ENCODE measurements at regions not wholly inside any gene's neighbourhood (a gene's known extent, or its start where the extent isn't known, plus 50 kb on each side); places are given as distances from the start of the nearest gene placed in this dataset.
"Not testable (repeated sequence)": the region's sequence is repeated elsewhere in the genome, so short reads cannot be mapped to it uniquely, and the experiment has no call there.

GRCh38 chr7:114806590-114807162 lies 115.2 kb upstream of the MDFIC start:
- DNase-seq: no peak

- DNase-seq: no peak
Measured at GRCh38 chr7:114812570-114812969, 109.3 kb upstream of the MDFIC start.

- DNase-seq: no peak
Measured at GRCh38 chr7:114813624-114814023, 108.3 kb upstream of the MDFIC start.

DNA sequence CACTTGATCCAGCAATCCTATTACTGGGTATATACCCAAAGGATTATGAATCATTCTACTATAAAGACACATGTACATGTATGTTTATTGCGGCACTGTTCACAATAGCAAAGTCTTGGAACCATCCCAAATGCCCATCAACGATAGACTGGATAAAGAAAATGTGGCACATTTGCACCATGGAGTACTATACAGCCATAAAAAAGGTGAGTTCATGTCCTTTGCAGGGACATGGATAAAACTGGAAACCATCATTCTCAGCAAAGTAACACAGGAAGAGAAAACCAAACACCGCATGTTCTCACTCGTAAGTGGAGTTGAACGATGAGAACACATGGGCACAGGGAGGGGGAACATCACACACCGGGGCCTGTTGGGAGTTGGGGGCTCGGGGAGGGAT lies 104.9 kb upstream of the MDFIC start:
- not testable (repeated sequence) for DNase-seq

DNA sequence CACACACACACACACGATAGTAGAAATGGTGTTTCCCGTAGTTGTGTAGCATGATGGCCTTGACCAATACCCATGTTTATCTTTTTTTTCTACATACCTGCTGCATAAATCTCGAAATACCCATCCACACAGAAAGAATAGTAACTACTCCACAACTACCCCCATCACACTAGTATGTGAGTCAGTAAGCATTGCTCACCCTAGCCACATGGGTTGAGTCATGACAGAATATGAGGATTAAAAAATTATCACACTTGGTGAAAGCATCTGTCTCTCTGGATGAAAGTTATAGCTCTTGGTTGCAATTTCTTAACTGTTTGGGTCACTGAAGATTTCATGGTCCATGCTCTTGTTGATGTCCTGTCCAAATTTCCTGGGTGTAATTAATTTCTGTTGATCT lies 103.4 kb upstream of the MDFIC start:
- no peak for DNase-seq

DNA sequence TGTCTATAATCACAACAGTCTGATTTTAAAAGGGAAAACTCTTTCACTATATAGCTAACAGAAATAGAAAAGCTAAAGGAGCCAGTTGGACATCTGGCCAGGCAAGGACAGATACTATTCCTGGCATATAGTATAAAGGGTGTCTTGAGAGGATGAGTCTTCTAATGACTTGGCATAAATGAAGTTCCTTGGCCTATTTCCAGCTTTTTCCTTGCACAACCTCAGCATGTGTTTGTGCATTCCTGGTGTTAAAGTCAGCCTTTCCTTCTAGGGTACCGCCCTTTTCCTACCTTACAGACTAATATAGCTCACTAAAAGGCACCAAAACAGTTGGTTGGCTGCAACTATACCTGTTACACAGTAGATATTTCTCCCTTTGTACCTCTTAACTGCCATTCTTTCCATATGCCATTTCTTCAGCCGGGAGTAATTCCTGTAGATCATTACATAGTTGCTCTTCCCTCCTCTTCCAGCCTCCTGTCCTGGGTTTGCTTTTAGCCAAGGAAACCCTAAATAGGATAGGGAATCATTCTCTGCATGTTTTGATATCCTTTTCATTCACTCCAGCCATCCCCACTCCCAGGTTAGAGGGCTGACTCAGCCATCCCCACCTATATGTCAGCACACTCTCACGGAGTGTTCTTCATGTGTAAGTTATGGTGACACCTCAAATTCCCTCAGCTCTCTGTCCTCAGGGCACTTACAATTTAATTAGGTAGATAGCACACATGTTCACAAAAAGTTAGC lies 102.1 kb upstream of the MDFIC start:
- DNase-seq: peak; percentile 45

DNA sequence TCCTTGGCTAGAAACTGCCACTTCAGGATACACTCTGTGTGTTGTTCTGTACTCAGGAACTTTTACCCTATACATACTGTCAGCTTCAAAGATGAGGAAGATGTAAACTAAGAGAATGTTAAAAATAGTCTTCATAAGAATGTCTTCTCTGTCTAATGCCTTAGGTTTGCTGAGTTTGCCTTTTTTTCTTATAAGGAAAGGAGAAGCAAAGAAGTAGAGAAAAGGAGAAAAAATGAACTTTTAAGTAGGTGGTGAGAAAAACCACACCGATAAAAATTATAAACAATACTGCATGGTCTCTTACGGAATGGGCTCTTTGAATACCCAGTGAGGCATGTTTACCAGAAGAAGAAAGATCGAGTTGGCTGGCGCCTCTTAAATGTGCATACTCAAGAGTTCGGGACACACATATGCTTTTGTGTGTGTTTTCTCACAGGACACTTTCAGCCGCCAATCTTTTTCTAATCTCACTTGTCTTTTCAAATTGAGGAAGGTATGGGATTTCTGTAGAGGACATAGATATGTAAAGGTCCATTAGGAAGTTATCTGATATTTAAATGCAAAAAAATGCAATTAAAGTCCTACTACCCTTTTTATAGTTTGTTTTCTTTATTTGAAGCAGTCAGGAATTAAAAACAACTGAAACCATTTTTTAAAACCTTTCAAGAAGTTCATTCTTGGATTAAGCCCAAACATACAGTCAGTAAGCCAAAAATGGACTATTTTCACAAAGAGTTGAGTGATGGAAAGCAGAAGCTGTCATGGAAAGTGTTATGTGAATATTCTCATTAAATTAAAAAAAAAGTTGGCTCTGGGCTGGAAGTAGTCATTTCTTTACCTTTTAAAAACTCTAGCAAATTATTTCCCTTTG lies 100.6 kb upstream of the MDFIC start:
- DNase-seq: peak; percentile 30

DNA sequence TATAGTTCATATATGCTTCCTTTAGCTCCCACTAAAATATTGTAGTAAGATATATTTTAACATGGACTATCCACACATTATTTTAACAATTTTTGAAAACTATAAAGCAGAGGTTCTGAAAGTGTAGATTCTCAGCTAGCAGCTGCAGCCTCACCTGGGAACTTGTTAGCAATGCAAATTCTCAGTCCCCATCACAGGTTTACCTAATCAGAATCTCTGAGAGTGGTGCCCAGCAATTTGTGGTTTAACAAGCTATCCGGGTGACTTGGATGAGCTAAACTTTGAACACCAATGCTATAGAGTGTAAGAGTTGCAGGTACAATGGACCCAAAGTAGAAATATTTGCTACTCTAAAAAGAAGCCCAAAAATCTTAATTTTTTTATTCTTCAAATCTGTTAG lies 99.8 kb upstream of the MDFIC start:
- no peak for DNase-seq

DNA sequence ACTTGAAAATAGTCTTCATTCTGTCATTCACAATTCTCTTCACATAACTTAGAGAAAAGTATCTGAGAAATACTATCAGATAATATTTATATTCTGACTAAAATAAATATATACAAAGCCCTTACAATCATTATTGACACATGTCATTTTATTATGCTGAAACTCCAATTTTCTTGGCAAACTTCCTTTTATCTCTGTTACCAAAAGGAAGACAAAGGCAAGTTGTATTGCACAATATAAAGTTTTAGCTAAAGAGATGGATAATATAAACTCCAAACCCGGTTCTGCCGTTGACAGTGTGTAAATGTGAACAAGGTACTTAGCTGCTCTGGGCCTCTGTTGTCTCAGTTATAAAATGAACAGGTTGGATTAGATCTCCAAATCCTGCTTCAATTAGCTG lies 99.0 kb upstream of the MDFIC start:
- no peak for DNase-seq

DNA sequence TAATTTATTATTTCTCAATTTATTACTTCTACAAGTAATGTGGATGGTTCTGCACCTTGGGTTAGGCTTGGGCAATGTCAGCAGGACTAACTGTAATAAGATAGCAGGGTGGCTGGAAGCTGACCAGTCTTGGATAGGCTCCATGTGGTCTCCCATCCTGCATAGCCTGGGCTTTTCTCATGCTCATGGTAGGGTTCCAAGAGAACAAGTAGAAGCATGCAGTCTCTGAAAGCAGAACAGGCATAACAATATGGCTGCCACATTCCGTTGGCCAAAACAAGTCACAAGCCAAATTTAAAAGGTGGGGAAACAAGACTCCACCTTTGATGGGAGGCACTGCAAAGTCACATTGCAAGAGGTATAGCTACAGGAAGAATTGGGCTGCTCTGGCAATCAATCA lies 98.6 kb upstream of the MDFIC start:
- no peak for DNase-seq

GRCh38 chr7:114825423-114825951 lies 96.4 kb upstream of the MDFIC start:
- DNase-seq: no peak

DNA sequence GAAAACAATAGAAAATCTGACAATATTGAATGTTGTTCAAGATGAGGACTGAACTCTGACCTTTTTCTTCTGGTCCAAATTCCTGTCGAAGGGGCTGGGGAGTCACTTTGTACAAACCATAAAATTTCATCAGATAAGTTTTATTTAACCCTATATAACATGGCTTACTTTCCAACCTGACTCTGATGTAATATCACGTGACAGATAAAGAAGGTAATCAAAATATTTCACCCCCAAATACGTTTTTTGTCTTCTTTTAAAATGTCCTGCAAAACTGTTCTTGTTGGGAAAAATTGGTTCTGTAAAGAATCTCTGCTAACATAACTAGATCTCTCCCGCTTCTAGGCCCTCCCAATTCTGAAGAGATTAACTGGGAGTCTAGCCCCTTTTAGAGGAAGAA lies 90.9 kb upstream of the MDFIC start:
- DNase-seq: no peak

GRCh38 chr7:114832906-114833595 lies 88.8 kb upstream of the MDFIC start:
- no peak for DNase-seq

DNA sequence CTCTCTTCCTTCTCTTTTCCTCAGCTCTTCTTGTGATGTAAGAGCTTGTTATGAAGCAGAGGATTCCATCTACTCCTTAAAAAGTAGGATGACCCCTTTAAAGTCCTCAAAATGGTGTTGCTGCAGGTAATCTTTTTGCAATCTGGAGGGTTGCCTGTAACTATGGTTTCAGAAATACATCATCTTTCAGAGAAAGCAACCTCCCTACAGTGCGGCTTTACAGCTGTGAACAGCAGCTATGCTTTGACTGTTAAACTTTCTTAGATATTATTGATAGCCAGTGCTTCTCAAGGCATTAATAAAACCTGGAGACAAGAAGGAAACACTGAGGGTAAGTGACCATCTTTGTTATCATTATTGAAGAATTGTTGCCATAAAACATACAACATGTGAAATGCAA lies 86.6 kb upstream of the MDFIC start:
- DNase-seq: no peak

GRCh38 chr7:114835861-114836260 lies 86.0 kb upstream of the MDFIC start:
- no peak for DNase-seq

- DNase-seq: no peak
Measured at GRCh38 chr7:114842551-114843065, 79.3 kb upstream of the MDFIC start.

DNA sequence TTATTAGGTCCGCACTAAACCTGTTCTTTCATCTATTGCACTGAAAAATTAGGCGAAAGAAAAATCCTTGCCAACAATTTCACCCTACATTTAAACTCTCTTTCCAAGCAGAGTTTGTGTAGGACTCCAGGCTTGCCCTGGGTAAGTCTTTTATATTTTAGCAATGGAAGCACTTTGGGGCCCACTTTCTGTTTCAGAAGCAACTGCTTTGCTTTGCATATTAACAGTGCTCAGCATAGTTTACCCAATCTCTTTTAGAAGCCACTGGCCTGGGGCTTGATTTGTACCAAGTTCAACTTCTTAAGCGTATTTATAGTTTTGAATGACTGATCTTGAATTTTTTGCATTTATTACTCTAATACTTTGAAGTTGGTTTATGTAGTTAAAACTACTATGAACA lies 78.8 kb upstream of the MDFIC start:
- no peak for DNase-seq

GRCh38 chr7:114851406-114852061 lies 70.4 kb upstream of the MDFIC start:
- peak; percentile 23 for DNase-seq

DNA sequence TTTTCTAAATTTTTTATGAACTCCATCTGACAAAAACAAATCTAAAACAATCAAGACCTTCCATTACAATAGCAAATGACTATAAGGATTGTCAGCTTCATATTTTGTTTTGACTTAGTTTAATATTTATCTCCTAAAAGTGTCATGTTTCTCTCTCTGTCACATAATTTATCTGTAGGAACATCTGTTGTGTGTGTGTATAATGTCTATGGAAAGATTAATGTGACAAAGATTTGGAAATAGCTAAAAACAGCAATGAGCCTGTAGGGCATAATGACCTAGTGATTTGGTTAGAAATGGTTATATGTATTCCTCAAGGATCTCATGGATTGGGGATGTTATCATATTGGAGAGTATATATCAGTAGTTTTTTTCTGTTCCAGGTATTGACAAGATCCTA lies 69.6 kb upstream of the MDFIC start:
- DNase-seq: no peak

GRCh38 chr7:114853189-114853588 lies 68.7 kb upstream of the MDFIC start:
- DNase-seq: no peak

- DNase-seq: no peak
Measured at GRCh38 chr7:114854369-114854768, 67.5 kb upstream of the MDFIC start.

DNA sequence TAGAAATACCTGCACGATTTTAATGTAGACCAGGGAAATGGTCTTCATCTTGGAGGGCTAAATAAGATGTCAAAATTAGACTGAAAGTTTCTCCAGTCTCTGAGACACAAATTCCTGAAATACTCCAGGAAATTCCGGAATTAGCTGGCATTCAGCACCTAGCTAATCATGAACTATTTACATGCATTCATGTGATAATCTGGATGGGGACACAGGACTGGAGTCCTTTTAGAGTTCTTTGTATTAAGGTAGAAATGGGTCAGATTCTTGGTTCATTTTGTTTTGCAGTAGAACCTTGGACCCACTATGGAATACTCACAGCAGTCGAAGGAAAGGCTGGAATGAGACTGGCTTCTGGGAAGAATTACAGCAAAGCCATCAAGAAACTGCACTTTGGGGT lies 65.3 kb upstream of the MDFIC start:
- no peak for DNase-seq

Data from hindlimb muscle (tissue), 1 donor.